SJSA1 (cell line): ENCODE measurements at regions not wholly inside any gene's neighbourhood (a gene's known extent, or its start where the extent isn't known, plus 50 kb on each side); places are given as distances from the start of the nearest gene placed in this dataset.

Source experiments
- DNase-seq, 2 experiments: peaks; one replicate each; pipeline ENCODE4 v3.0.0-alpha.2; 2015 to 2020; ENCODE audit warnings: low spot score in 2 of 2, low read depth in 1 of 2
- H3K27ac ChIP-seq: fragments of 250-450 bp; sonication (Bioruptor Pico); 2 replicates; pipeline ENCODE4 v1.5.1; 2020; ENCODE audit warnings: mild to moderate bottlenecking, moderate library complexity
- H3K27me3 ChIP-seq: fragments of 250-450 bp; sonication (Bioruptor Pico); replicated peaks from 2 replicates; pipeline ENCODE4 v1.5.1; 2020; ENCODE audit warnings: mild to moderate bottlenecking, moderate library complexity
- H3K36me3 ChIP-seq: fragments of 250-450 bp; sonication (Bioruptor Pico); 2 replicates; pipeline ENCODE4 v1.5.1; 2020; ENCODE audit warnings: mild to moderate bottlenecking
- H3K4me1 ChIP-seq: fragments of 250-450 bp; sonication (Bioruptor Pico); replicated peaks from 2 replicates; pipeline ENCODE4 v1.6.1; 2021; ENCODE audit warnings: mild to moderate bottlenecking
- H3K4me3 ChIP-seq: fragments of 250-450 bp; sonication (Bioruptor Pico); 2 replicates; pipeline ENCODE4 v1.5.1; 2020; ENCODE audit warnings: mild to moderate bottlenecking
- H3K9me3 ChIP-seq: fragments of 250-450 bp; sonication (Bioruptor Pico); replicated peaks from 2 replicates; pipeline ENCODE4 v1.5.1; 2020; ENCODE audit warnings: mild to moderate bottlenecking

DNA sequence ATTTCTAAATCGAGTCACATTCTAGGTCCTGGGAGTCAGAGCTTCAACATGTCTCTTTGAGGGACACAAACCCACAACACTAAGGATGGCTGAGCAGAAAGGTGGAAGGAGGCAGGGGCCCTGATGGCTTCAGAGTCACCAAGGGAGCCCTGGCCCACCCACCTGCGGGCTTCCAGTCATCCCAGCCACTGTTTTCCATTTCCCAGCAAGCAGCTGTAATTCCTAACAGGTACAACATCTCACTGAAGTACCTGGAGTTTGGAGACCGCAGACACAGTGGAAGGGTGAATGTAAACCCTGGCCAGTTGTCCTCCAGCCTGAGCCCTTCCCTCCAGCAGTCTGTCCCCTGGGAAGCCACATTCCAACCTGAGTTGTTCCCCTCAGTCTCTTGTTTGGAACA, 562.8 kb downstream of the TBC1D22A start:
- H3K4me3 ChIP-seq = no peak overlapping the region
- no peaks in the 10 kb centered on the region for H3K36me3 ChIP-seq
- H3K4me1 ChIP-seq = peaks cover 19% of the 10 kb centered on the region
- H3K9me3 ChIP-seq = no peaks in the 10 kb centered on the region
- H3K27ac ChIP-seq = no peak overlapping the region
- no peak for DNase-seq
- H3K27me3 ChIP-seq = no peaks in the 10 kb centered on the region

DNA sequence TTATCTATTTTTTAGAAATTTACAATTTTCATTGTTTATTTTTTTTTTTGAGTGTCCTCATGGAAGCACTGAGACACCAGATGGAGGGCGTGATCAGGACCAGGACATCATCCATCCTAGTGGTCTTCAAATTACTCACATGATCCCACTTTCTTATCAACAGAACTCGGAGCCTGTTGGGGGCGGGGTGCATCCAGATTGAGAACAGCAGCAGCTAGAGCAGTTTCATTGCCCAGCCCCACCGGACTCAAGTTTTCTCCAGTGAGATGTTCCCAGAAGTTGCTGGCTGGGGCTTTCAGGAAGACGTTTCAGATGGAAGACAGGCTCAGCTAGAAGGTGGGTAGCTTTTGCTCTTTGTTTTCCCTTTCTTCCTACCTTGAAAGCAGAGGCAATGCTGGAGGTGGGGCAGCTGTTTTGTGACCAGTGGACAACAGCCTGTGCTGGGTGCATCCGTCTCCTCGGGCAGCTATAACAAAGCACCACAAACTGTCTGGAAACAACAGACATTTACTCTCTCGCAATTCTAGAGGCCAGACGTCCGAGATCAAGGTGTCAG, 562.1 kb downstream of the TBC1D22A start:
- Histone ChIP-seq H3K27ac (no peak overlapping the region), H3K9me3 (no peaks in the 10 kb centered on the region), H3K4me1 (peaks cover 12% of the 10 kb centered on the region), H3K36me3 (no peaks in the 10 kb centered on the region), H3K4me3 (no peak overlapping the region), H3K27me3 (no peaks in the 10 kb centered on the region)
- no peak for DNase-seq

DNA sequence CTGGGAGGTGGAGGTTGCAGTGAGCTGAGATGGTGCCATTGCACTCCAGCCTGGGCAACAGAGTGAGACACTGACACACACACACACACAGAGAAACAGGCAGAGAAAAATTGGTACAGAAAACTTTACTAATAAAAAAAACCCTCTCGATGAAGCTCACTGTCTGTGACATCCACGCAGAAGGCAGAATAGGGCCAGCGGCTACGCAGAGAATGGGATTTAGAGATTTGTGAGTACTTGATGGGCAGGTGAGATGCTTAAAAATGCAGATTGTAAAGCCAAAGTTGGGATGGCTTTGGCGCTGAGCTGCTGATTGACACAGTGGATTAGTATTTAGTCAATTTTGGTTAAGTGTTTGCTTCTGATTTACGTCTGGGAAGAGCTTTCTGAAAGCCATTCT, 561.1 kb downstream of the TBC1D22A start:
- Histone ChIP-seq H3K27me3 (no peaks in the 10 kb centered on the region), H3K9me3 (no peaks in the 10 kb centered on the region), H3K36me3 (no peaks in the 10 kb centered on the region), H3K4me1 (peaks cover 3% of the 10 kb centered on the region), H3K27ac (no peak overlapping the region), H3K4me3 (no peak overlapping the region)
- no peak for DNase-seq

- H3K27me3 ChIP-seq = no peaks in the 10 kb centered on the region
- H3K27ac ChIP-seq = no peak overlapping the region
- H3K36me3 ChIP-seq = no peaks in the 10 kb centered on the region
- no peaks in the 10 kb centered on the region for H3K4me1 ChIP-seq
- no peak overlapping the region for H3K4me3 ChIP-seq
- DNase-seq = no peak
- H3K9me3 ChIP-seq = no peaks in the 10 kb centered on the region
Observed at GRCh38 chr22:47322854-47323253, 560.4 kb downstream of the TBC1D22A start.

DNA sequence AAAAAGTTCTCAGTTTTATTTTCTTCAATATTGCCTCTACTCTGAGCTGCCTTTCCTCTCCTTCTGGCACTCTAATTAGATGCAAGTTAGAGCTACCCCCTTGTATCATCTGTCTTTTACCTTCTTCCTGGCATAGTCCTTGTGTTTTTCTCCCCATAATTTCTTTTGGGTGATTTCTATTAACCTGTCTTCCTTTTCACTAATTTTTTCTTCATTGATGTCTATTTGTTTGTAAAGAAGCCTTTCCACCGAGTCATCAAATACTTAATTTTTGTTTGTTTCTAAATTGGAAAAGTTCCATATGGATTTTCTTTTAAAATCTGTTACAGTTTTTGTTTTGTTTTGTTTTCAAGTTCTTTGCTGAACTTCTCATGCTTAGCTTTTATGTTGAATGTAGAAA, 558.1 kb downstream of the TBC1D22A start:
- no peak for DNase-seq
- peaks cover 3% of the 10 kb centered on the region; the same call in 1 of the 2 replicates for H3K4me1 ChIP-seq
- H3K36me3 ChIP-seq = no peaks in the 10 kb centered on the region
- H3K9me3 ChIP-seq = no peaks in the 10 kb centered on the region
- no peak overlapping the region for H3K27ac ChIP-seq
- H3K4me3 ChIP-seq = no peak overlapping the region
- H3K27me3 ChIP-seq = no peaks in the 10 kb centered on the region

GRCh38 chr22:47318041-47318737, 555.7 kb downstream of the TBC1D22A start:
- Histone ChIP-seq H3K27ac (no peak overlapping the region), H3K4me3 (no peak overlapping the region), H3K9me3 (no peaks in the 10 kb centered on the region), H3K27me3 (no peaks in the 10 kb centered on the region), H3K36me3 (no peaks in the 10 kb centered on the region), H3K4me1 (peaks cover 4% of the 10 kb centered on the region; the same call in 1 of the 2 replicates)
- no peak for DNase-seq

GRCh38 chr22:47315862-47316419, 553.5 kb downstream of the TBC1D22A start:
- no peak for DNase-seq
- Histone ChIP-seq H3K9me3 (no peaks in the 10 kb centered on the region), H3K4me3 (no peak overlapping the region), H3K27me3 (no peaks in the 10 kb centered on the region), H3K36me3 (no peaks in the 10 kb centered on the region), H3K4me1 (peaks cover 6% of the 10 kb centered on the region), H3K27ac (no peak overlapping the region)

- H3K27me3 ChIP-seq = no peaks in the 10 kb centered on the region
- H3K4me1 ChIP-seq = peaks cover 20% of the 10 kb centered on the region
- H3K4me3 ChIP-seq = no peak overlapping the region
- H3K9me3 ChIP-seq = 0 out of 2 replicates have a peak, but pooled peaks cover 3% of the 10 kb centered on the region
- H3K27ac ChIP-seq = no peak overlapping the region
- no peak for DNase-seq
- no peaks in the 10 kb centered on the region for H3K36me3 ChIP-seq
Observed at GRCh38 chr22:47310601-47311000, 548.2 kb downstream of the TBC1D22A start.

- H3K27ac ChIP-seq = no peak overlapping the region
- no peaks in the 10 kb centered on the region for H3K36me3 ChIP-seq
- no peaks in the 10 kb centered on the region for H3K27me3 ChIP-seq
Observed at GRCh38 chr22:47309946-47310345, 547.5 kb downstream of the TBC1D22A start.

DNA sequence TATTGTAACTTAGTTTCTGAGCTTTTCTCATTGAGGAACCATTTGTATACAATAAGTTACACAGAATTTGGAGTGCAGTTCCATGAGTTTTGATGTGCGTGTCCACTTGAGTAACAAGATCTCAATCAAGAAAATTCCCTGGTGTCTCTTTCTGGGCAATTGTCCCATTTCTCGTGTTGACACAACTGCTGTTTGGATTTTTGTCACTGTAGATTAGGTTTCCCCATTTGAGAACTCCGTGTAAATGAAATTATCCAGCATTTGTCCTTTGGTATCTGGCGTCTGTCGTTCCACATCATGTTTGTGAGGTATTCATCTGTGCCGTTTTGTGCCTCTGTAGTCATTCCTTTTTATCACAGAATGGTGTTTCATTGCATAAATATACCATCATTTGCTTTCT, 547.0 kb downstream of the TBC1D22A start:
- no peaks in the 10 kb centered on the region for H3K36me3 ChIP-seq
- DNase-seq = no peak
- H3K9me3 ChIP-seq = 0 out of 2 replicates have a peak, but pooled peaks cover 3% of the 10 kb centered on the region
- H3K27ac ChIP-seq = no peak overlapping the region
- no peak overlapping the region for H3K4me3 ChIP-seq
- peaks cover 18% of the 10 kb centered on the region for H3K4me1 ChIP-seq
- no peaks in the 10 kb centered on the region for H3K27me3 ChIP-seq

More at GRCh38 chr22:47309946-47310345, 547.5 kb downstream of the TBC1D22A start:
- Histone ChIP-seq H3K9me3 (0 out of 2 replicates have a peak, but pooled peaks cover 3% of the 10 kb centered on the region), H3K4me3 (no peak overlapping the region), H3K4me1 (peaks cover 18% of the 10 kb centered on the region)
- DNase-seq = peak in 1 of 2 experiments; percentile 6

GRCh38 chr22:47308886-47309285, 546.4 kb downstream of the TBC1D22A start:
- Histone ChIP-seq H3K36me3 (no peaks in the 10 kb centered on the region), H3K4me3 (no peak overlapping the region), H3K9me3 (0 out of 2 replicates have a peak, but pooled peaks cover 3% of the 10 kb centered on the region), H3K27ac (no peak overlapping the region), H3K27me3 (no peaks in the 10 kb centered on the region), H3K4me1 (peaks cover 18% of the 10 kb centered on the region)
- no peak for DNase-seq

- Histone ChIP-seq H3K36me3 (no peaks in the 10 kb centered on the region), H3K27ac (no peak overlapping the region), H3K9me3 (0 out of 2 replicates have a peak, but pooled peaks cover 3% of the 10 kb centered on the region), H3K4me3 (no peak overlapping the region), H3K27me3 (no peaks in the 10 kb centered on the region), H3K4me1 (peaks cover 18% of the 10 kb centered on the region)
- peak in 1 of 2 experiments; percentile 14 for DNase-seq
Observed at GRCh38 chr22:47307822-47308221, 545.4 kb downstream of the TBC1D22A start.

DNA sequence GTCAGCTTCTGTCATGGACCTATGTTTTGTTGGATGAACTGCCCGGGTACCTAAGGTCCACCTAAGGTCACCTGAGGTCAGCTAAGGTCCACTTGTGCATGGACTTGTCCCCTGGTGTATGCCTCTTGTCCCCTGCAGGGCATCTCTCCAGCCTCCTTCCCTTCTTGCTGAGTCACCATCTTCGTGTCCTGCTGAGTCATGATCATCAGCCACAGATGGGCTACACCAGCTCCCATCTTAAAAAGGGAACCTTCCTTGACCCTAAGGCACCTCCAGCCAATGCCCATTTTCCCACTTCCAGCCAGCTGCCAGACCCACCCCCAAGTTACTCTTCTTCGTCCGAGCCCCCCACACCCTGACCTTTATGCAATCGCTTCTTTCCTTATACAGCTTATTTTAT, 544.9 kb downstream of the TBC1D22A start:
- Histone ChIP-seq H3K9me3 (0 out of 2 replicates have a peak, but pooled peaks cover 3% of the 10 kb centered on the region), H3K27ac (no peak overlapping the region), H3K4me3 (no peak overlapping the region), H3K36me3 (no peaks in the 10 kb centered on the region), H3K4me1 (peaks cover 18% of the 10 kb centered on the region), H3K27me3 (no peaks in the 10 kb centered on the region)
- peak; percentile 21 to 45 for DNase-seq

DNA sequence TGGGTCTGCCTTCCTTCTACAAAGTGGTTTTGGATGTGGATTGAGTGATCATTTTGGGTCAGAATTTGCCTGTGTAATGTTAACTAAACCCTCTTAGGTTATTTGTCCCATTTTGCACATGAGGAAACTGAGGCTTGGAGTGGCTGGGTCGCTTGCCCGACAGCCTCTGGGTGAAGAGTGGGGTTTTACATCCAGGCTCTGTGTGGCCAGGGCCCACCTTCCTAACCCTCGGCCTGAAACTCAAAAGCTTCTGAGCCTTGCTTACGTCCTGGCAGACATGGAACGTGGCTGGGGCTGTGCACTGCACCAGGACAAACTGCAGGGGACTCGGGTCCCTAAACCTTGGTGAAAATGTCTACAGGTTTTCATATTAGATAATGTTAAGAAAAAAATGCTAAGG, 542.4 kb downstream of the TBC1D22A start:
- no peaks in the 10 kb centered on the region for H3K36me3 ChIP-seq
- DNase-seq = peak in 1 of 2 experiments; percentile 13
- H3K4me3 ChIP-seq = no peak overlapping the region
- H3K4me1 ChIP-seq = peaks cover 14% of the 10 kb centered on the region
- H3K27ac ChIP-seq = no peak overlapping the region
- 0 out of 2 replicates have a peak, but pooled peaks cover 3% of the 10 kb centered on the region for H3K9me3 ChIP-seq
- no peaks in the 10 kb centered on the region for H3K27me3 ChIP-seq
